Activated CD8-positive, alpha-beta T cell treated with anti-CD3 and anti-CD28 coated beads, Interleukin-2, amount 10 ng/mL, durations not matched to agents 7 days and 5 days (primary cell): ENCODE measurements at regions not wholly inside any gene's neighbourhood (a gene's known extent, or its start where the extent isn't known, plus 50 kb on each side); places are given as distances from the start of the nearest gene placed in this dataset.

Source experiments
- ATAC-seq: fragments of 150-1000 bp; cut with Tn5 transposase; one replicate; pipeline ENCODE4 v1.10.0; 2021; ENCODE audit warnings: moderate library complexity
- CTCF ChIA-PET: fragments of 350-600 bp; sonication (Branson Sonifier 250); formaldehyde crosslinking; loops from one replicate; lab custom pipeline; 2021; ENCODE audit warnings: antibody characterized with exemption; lab: Charles Lee
- POLR2A ChIA-PET: fragments of 350-600 bp; sonication (Branson Sonifier 250); formaldehyde crosslinking; loops from one replicate; lab custom pipeline; 2021; ENCODE audit warnings: antibody characterized with exemption; lab: Charles Lee
- DNase-seq: peaks from one replicate; pipeline ENCODE4 v3.0.0-alpha.2; 2020
- H3K27ac Mint-ChIP-seq: one replicate; pipeline ENCODE4 v1.8.0; 2021; ENCODE audit warnings: mild to moderate bottlenecking, mixed read lengths
- H3K27me3 Mint-ChIP-seq: one replicate; pipeline ENCODE4 v1.8.0; 2021; ENCODE audit warnings: low read depth, mixed read lengths
- H3K36me3 Mint-ChIP-seq: one replicate; pipeline ENCODE4 v1.8.0; 2021; ENCODE audit warnings: low read depth, mixed read lengths
- H3K4me1 Mint-ChIP-seq: one replicate; pipeline ENCODE4 v1.8.0; 2021; ENCODE audit warnings: low read depth, mixed read lengths
- H3K4me3 Mint-ChIP-seq: one replicate; pipeline ENCODE4 v1.8.0; 2021; ENCODE audit warnings: mild to moderate bottlenecking, mixed read lengths
- H3K9me3 Mint-ChIP-seq: one replicate; pipeline ENCODE4 v1.8.0; 2022; ENCODE audit warnings: mixed read lengths; ENCODE audit not compliant: insufficient read depth

DNA sequence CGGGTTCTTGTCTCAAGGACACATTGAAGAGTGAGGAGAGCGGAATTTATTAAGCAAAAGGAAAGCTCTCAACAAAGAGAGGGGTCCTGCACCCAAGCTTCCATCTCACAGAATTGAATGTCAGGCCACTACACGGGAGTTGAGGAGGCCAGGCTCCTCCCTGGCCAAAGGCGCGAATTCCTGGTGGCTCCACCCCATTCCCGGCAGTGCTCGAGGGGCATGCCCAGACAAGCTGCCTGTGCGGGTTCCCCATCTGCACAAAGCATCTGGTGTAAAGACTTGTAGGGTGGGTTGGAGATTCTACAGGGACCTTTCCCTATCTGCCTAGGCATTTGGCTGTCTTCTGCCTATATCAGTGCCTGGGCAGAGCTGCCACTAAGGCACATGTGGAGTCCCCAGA is 648.5 kb upstream of the PKN2 start:
- no peaks in the 10 kb centered on the region for H3K4me1 Mint-ChIP-seq
- no peaks in the 10 kb centered on the region for H3K36me3 Mint-ChIP-seq
- H3K4me3 Mint-ChIP-seq = no peak overlapping the region
- no peaks in the 10 kb centered on the region for H3K27me3 Mint-ChIP-seq
- CTCF ChIA-PET = no interaction called here
- DNase-seq (no peak), ATAC-seq (no peak)
- POLR2A ChIA-PET = no interaction called here
- no peak overlapping the region for H3K27ac Mint-ChIP-seq
- no peaks in the 10 kb centered on the region for H3K9me3 Mint-ChIP-seq

DNA sequence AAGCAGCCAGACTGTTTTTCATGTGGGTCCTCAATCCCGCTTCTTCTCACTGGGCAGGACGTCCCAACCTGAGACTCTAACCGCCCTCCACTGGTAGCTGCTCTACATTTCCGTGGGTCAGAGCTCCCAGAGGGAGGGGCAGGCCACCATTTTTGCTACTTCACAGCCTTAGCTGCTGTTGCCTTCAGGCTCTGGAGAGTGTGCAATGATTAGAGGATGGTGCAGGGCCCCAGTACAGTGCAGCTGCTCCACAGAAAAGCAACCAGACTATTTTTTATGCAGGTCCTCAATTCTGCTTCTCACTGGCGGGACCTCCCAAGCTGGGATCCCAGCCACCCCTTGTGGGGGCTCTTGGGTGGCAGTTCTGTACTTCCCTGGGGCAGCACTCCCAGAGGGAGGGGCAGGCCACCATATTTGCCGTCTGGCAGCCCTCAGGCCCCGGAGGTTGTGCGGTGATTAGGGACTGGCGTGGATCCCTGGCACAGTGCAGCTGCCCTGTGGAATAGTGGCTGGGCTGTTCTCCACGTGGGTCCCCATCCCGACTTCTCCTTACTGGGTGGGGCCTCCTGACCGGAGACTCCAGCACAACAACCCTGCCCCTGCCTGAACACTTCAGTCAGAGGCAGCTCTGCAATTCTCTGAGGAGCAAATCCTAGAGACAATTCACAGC is 647.6 kb upstream of the PKN2 start:
- Mint-ChIP-seq H3K36me3 (no peaks in the 10 kb centered on the region), H3K27me3 (no peaks in the 10 kb centered on the region), H3K27ac (no peak overlapping the region), H3K9me3 (no peaks in the 10 kb centered on the region), H3K4me3 (no peak overlapping the region), H3K4me1 (no peaks in the 10 kb centered on the region)
- no peak for ATAC-seq
- ChIA-PET CTCF (no interaction called here), POLR2A (no interaction called here)
- no peak for DNase-seq

DNA sequence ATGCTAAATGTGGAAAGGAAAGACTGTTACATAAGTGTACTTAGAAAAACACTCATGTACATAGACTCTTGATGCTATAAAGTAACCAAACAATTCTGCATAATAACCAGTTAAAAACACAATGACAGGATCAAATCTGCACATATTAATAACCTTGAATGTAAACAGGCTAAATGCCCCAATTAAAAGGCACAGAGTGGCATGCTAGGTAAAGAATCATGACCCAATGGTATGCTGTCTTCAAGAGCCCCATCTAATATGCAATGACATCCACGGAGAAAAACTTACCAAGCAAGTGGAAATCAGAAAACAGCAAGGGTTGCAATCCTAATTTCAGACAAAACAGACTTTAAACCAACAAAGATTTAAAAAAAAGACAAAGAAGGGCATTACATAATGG is 644.8 kb upstream of the PKN2 start:
- Mint-ChIP-seq H3K4me1 (no peaks in the 10 kb centered on the region), H3K4me3 (no peak overlapping the region), H3K36me3 (no peaks in the 10 kb centered on the region), H3K27ac (no peak overlapping the region), H3K27me3 (no peaks in the 10 kb centered on the region), H3K9me3 (no peaks in the 10 kb centered on the region)
- ChIA-PET CTCF (no interaction called here), POLR2A (no interaction called here)
- DNase-seq = no peak
- no peak for ATAC-seq

DNA sequence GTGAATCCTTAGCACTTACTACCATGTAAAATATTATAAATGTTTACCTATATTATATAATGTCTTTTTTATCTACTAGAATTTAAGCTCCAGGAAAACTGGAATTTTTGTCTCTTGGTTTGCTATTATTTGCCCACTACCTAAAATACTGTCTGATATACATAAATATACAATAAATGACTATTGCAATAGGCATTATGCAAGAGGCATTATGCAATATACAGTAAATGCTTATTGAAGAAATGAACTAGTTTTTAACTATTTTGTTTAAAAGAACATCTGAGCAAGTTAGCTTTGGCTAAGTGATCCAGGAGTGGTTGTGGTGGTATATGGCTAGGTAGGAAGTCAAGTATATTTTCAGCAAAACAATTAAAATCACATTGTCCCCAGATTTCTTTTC is 640.2 kb upstream of the PKN2 start:
- Mint-ChIP-seq H3K27me3 (no peaks in the 10 kb centered on the region), H3K9me3 (no peaks in the 10 kb centered on the region), H3K36me3 (no peaks in the 10 kb centered on the region), H3K4me3 (no peak overlapping the region), H3K4me1 (no peaks in the 10 kb centered on the region), H3K27ac (no peak overlapping the region)
- POLR2A ChIA-PET = no interaction called here
- CTCF ChIA-PET = no interaction called here
- no peak for ATAC-seq
- no peak for DNase-seq

DNA sequence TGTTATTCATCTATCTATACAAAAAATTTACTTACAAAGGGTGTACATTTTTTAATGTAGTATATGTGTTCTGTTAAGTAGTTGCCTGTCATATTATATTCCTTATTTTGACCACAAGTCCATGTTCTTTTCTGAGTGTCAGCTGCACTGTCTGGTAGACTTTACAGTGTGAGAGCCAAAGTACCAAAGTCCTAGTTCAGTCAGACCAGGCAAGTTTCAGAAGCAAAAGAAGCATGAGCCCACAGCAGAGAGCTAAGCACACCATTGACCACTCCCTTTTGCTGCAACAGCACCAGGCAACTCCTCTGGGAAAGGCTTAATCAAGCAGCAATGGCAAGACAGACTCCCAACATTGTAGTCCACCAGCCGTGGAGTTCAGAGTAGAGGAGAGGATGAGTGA is 631.9 kb upstream of the PKN2 start:
- DNase-seq = no peak
- Mint-ChIP-seq H3K27ac (no peak overlapping the region), H3K4me1 (no peaks in the 10 kb centered on the region), H3K27me3 (no peaks in the 10 kb centered on the region), H3K36me3 (no peaks in the 10 kb centered on the region), H3K4me3 (no peak overlapping the region), H3K9me3 (no peaks in the 10 kb centered on the region)
- POLR2A ChIA-PET = no interaction called here
- CTCF ChIA-PET = no interaction called here
- no peak for ATAC-seq

DNA sequence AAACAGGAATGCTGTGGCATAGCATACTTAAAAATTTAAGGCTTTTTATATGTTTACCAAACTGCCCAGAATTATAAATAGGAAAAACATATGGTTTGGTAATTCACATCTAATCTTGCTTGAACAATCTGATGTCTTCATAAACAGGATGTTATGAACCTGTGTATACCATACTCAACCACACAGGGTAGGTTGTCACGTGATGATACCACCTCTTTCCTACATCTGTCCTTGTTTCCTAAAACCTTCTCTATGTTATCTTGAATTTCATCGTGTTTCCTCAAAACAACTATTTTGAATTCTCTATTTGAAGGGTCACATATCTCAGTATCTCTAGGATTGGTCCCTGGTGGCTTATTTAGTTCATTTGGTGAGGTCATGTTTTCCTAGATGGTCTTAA is 631.0 kb upstream of the PKN2 start:
- no peak overlapping the region for H3K27ac Mint-ChIP-seq
- no peaks in the 10 kb centered on the region for H3K9me3 Mint-ChIP-seq
- POLR2A ChIA-PET = no interaction called here
- CTCF ChIA-PET = no interaction called here
- no peaks in the 10 kb centered on the region for H3K4me1 Mint-ChIP-seq
- no peaks in the 10 kb centered on the region for H3K27me3 Mint-ChIP-seq
- DNase-seq (no peak), ATAC-seq (no peak)
- H3K36me3 Mint-ChIP-seq = no peaks in the 10 kb centered on the region
- H3K4me3 Mint-ChIP-seq = no peak overlapping the region

DNA sequence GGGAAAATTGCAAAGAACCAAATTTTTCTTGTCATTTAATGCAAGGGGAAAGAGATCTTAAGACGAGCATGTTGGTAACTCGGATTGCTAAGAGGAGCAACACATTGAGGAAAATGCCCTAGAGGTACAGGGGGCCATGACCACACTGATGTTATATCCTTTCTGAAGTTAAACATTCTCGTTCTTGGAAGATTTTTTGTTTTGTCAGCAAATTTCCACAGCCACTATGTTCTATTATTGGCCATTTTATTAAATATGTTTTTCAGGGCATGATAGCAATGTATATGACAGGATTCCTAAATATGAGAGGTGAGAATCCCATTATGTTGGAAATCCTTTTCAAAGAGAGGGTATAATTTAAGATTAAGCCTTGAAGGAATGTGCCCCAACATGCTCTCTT is 627.2 kb upstream of the PKN2 start:
- no peak for ATAC-seq
- Mint-ChIP-seq H3K27ac (no peak overlapping the region), H3K9me3 (no peaks in the 10 kb centered on the region), H3K36me3 (no peaks in the 10 kb centered on the region), H3K4me3 (no peak overlapping the region), H3K27me3 (no peaks in the 10 kb centered on the region), H3K4me1 (no peaks in the 10 kb centered on the region)
- ChIA-PET CTCF (no interaction called here), POLR2A (no interaction called here)
- DNase-seq = no peak

DNA sequence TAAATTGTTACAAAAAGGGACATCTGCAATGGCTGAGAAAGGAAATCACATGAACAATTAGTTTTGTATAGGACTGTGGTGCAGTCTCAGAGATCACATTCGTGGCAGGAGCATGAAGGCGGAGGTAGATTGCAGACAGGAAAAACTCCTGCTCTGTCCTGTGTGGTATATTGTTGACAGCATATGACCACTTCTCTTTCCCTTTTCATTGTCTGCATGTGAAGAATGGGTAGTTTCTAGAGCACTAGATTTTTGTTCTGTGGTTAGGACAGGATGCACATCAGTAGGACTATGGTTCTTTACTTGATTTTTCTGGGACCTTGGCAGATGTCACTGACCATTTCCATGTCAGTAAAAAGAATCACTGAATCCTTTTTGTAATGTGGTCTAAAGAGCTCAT is 625.9 kb upstream of the PKN2 start:
- ATAC-seq = no peak
- no peaks in the 10 kb centered on the region for H3K36me3 Mint-ChIP-seq
- H3K9me3 Mint-ChIP-seq = no peaks in the 10 kb centered on the region
- no peak overlapping the region for H3K27ac Mint-ChIP-seq
- ChIA-PET CTCF (no interaction called here), POLR2A (no interaction called here)
- H3K27me3 Mint-ChIP-seq = no peaks in the 10 kb centered on the region
- no peak for DNase-seq
- no peak overlapping the region for H3K4me3 Mint-ChIP-seq
- no peaks in the 10 kb centered on the region for H3K4me1 Mint-ChIP-seq

DNA sequence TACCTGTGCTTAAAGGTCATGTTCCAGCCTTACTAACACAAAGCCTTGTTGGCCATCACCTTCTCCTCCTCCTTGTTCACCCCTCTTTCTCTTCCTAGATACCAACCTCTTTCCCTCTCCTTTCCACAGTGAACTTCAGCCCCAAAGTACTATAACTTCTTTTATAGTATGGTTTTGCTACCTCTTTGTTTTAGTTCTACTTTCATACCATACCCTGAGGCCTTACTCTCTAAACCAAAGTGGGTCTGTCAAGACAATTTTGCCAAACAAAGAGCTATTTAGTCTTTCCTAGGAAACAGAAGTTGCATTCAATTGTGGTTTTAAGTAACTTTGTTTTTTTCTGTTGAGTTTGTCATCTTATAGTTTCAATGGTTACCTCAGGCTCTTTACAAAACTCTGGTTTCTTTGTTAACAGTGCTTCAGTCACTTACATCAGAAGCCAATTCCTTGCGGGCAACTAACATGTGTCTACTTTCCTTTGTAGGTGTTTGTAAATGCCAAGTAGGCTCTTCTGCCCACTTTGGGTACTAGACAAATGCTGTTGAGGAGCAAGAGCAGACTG is 623.9 kb upstream of the PKN2 start:
- Mint-ChIP-seq H3K9me3 (no peaks in the 10 kb centered on the region), H3K4me3 (no peak overlapping the region), H3K36me3 (no peaks in the 10 kb centered on the region), H3K4me1 (no peaks in the 10 kb centered on the region), H3K27ac (no peak overlapping the region), H3K27me3 (no peaks in the 10 kb centered on the region)
- DNase-seq (no peak), ATAC-seq (no peak)
- CTCF ChIA-PET = no interaction called here
- POLR2A ChIA-PET = no interaction called here

DNA sequence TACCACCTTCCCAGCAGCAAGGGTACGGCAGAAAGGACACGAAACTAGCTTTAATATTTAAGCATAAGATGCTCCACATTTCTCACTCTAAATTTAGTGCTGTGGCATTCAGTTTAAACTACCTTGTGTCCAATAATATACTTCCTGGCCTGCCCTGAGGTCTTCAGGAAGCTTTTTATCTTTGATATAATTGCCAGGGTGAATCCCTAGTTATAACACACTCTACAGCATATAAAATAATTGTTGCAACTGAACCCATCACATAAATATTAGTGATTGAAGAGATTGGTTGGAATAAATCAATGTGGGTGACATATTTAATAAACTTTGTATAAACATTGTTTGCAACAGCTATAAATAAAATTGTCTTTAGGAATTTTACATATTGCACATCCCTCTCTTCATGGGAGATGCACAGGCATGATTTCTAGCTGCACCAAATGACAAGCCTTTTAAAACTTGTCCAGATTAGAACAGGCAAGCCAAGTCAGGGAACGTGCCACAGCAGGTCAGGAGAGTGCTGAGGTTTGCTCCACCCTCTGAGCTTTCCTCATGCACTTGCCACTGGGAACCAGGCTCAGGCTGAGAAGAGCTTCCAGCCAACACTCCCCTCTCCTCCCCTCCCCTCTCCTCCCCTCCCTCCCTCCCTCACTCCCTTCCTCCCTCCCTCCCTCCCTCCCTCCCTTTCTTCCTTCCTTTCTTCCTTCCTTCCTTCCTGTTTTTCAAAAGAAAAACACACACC is 623.2 kb upstream of the PKN2 start:
- ATAC-seq (no peak), DNase-seq (no peak)
- CTCF ChIA-PET = interaction anchor here (1.5 kb wide), 1 partner anchor 768 kb away, joined by 5 read pairs; no protein-coding TSS in a partner anchor
- H3K4me3 Mint-ChIP-seq = no peak overlapping the region
- H3K9me3 Mint-ChIP-seq = no peaks in the 10 kb centered on the region
- H3K27me3 Mint-ChIP-seq = peaks cover 2% of the 10 kb centered on the region
- no peak overlapping the region for H3K27ac Mint-ChIP-seq
- POLR2A ChIA-PET = no interaction called here
- H3K36me3 Mint-ChIP-seq = no peaks in the 10 kb centered on the region
- H3K4me1 Mint-ChIP-seq = no peaks in the 10 kb centered on the region

DNA sequence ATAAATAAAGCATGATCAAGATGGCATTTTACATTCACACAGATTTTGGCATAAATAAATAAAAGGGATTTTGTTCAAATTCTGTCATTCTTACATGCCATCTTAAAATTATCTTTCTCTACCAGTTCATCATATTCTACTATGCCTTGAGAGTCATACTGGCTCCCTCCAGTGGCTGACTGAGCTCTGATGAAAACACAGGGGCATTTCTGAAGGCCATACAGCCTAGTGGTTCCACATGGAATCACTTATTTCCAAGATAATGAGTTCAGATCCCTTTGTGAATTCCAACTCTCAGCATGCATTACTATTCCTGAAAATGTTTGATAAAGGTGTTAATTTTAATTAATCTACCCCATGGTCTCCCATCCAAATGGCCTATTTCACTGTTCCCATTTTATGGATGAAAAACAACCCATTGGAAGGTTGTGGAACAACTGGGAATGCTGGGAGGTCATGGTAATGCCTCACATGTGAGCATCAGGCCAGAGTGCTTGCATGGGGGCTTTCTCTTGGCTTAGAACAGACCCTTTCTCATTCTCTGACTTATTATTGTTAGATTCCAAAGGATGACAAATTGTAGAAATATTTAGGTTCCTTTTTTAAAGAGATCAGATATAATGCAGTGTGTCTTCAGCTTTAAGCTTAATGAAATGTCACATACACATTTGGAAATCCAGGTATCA is 622.4 kb upstream of the PKN2 start:
- no peaks in the 10 kb centered on the region for H3K4me1 Mint-ChIP-seq

DNA sequence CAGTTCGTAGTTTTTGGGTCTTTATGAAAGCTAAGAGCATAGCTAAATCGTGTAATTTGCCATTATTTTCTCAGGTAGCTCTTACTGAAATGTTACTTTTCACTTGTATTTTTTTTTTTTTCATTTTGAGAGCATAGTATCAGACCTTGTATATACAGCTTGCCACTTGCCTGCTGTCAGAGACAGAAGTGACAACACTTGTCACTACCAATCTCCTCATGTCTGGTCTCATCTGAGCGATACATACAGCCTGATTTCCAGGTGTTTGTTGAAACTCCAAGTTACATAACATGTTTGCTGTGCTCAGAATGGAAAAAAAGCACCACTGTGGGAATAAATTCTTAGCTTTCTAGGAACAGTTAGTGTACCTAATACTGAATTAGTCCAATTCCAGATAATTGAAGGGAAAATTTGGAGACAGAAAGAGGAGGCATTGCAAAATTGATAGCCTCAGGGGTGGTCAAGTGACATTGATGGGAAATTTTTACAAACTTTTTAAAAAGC is 621.4 kb upstream of the PKN2 start:
- H3K4me3 Mint-ChIP-seq = no peak overlapping the region
- DNase-seq (no peak), ATAC-seq (no peak)
- H3K4me1 Mint-ChIP-seq = no peaks in the 10 kb centered on the region
- H3K27me3 Mint-ChIP-seq = peaks cover 2% of the 10 kb centered on the region
- CTCF ChIA-PET = no interaction called here
- H3K9me3 Mint-ChIP-seq = no peaks in the 10 kb centered on the region
- H3K36me3 Mint-ChIP-seq = no peaks in the 10 kb centered on the region
- POLR2A ChIA-PET = no interaction called here
- no peak overlapping the region for H3K27ac Mint-ChIP-seq

More for the DNA sequence above, 622.4 kb upstream of the PKN2 start:
- ATAC-seq (no peak), DNase-seq (peak; percentile 21)
- H3K4me3 Mint-ChIP-seq = no peak overlapping the region
- CTCF ChIA-PET = interaction anchor here (1.5 kb wide), 1 partner anchor 769 kb away, joined by 5 read pairs; no protein-coding TSS in a partner anchor
- H3K27me3 Mint-ChIP-seq = peaks cover 2% of the 10 kb centered on the region
- H3K27ac Mint-ChIP-seq = no peak overlapping the region
- no peaks in the 10 kb centered on the region for H3K9me3 Mint-ChIP-seq
- no peaks in the 10 kb centered on the region for H3K36me3 Mint-ChIP-seq
- POLR2A ChIA-PET = no interaction called here
